GM12865 (cell line): ENCODE measurements at regions not wholly inside any gene's neighbourhood (a gene's known extent, or its start where the extent isn't known, plus 50 kb on each side); places are given as distances from the start of the nearest gene placed in this dataset.

Source experiments
- DNase-seq: peaks from one replicate; pipeline ENCODE4 v3.0.0; 2010; ENCODE audit warnings: low read depth
- H3K4me3 ChIP-seq: 2 replicates; pipeline ENCODE4 v1.5.1; 2011; ENCODE audit warnings: mild to moderate bottlenecking, low read depth, low read length, control low read depth
- TF ChIP-seq, protein P1 (sequence below): IDR thresholded peaks from 2 replicates; pipeline ENCODE4 v1.5.1; 2011; ENCODE audit warnings: low read length, control low read depth, low read depth, inconsistent platforms; ENCODE audit not compliant: insufficient read depth; ENCODE audit errors: missing control alignments

DNA sequence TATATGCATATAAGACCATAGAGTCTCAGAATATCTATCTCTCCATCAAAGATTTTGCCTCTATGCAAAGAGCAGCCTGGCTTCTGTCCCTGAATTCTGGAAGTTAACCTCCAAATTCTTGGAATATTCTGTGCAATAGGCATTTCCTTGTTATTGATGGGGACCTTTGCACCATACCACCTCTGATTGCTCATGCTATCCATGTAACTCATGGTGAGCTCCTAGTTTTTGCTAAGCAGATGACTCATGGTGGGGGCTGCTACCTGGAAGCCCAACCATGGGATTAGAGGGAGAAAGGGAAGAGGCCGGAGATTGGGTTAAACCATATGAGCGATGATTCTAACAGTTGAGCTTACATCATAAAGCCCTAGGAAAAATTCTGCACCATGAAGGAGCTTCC lies 310.2 kb upstream of the FIGN start:
- TF ChIP-seq, protein P1, sequence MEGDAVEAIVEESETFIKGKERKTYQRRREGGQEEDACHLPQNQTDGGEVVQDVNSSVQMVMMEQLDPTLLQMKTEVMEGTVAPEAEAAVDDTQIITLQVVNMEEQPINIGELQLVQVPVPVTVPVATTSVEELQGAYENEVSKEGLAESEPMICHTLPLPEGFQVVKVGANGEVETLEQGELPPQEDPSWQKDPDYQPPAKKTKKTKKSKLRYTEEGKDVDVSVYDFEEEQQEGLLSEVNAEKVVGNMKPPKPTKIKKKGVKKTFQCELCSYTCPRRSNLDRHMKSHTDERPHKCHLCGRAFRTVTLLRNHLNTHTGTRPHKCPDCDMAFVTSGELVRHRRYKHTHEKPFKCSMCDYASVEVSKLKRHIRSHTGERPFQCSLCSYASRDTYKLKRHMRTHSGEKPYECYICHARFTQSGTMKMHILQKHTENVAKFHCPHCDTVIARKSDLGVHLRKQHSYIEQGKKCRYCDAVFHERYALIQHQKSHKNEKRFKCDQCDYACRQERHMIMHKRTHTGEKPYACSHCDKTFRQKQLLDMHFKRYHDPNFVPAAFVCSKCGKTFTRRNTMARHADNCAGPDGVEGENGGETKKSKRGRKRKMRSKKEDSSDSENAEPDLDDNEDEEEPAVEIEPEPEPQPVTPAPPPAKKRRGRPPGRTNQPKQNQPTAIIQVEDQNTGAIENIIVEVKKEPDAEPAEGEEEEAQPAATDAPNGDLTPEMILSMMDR: no peak
- H3K4me3 ChIP-seq: no peak overlapping the region
- no peak for DNase-seq

DNA sequence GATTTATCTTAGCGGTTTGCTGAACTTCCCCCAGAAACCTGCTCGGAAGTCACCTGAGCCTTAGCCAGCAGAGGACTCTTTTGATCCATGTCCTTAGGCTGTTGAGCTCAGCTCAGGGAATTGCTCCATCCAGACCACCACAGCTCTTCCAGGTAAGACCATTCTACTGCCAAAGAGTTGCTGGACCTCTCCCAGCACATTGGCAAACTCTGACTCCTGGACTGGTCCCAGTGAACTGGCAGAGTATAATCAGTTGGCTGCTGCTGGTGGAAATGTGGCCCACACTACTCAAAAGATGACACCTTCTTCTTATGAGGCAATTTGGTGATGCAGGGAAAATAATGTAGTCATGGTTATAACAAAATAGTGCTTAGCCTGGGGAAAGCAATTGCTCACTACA lies 308.8 kb upstream of the FIGN start:
- TF ChIP-seq, protein P1: no peak
- no peak for DNase-seq

DNA sequence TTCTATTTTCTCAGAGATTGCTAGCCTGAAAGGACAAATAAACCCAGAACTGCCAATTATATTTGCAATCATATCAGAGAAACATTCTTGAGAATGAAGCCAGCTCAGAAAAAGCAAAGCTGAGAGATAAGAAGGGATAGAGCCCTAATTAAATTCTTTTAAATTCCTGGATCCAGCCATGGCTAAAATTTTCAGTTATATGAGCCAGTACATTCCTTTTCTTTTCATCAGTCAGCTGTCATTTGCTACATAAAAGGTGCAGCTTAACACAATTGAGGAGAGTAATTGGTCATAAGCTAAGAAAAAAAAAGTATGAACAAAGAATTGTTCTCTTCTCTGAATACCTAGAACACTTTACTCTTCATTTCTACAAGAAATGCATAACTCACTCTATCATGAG lies 303.5 kb upstream of the FIGN start:
- H3K4me3 ChIP-seq: no peak overlapping the region
- TF ChIP-seq, protein P1: no peak
- no peak for DNase-seq

More for the DNA sequence above, 308.8 kb upstream of the FIGN start:
- no peak overlapping the region for H3K4me3 ChIP-seq

DNA sequence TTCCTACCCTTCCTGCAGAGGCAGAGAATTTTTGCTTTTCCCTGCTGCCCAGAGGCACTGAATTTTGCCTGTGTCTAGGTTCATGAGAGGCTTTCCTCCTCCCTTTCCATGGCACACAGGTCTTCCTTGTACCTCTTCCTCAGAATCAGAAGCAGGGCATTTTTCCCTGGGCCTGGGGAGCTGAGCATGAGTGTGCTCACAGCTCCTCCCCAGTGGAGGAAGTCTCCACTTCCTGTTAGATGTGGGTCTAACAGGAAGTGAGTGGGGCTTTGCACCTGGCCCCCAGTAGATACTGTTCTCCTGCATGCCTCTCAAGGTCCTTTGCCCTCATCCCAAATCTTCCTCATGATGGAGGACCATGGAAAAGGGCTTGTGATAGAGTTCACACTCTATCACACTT lies 297.2 kb upstream of the FIGN start:
- DNase-seq: peak; percentile 5
- no peak overlapping the region for H3K4me3 ChIP-seq
- TF ChIP-seq, protein P1: no peak

DNA sequence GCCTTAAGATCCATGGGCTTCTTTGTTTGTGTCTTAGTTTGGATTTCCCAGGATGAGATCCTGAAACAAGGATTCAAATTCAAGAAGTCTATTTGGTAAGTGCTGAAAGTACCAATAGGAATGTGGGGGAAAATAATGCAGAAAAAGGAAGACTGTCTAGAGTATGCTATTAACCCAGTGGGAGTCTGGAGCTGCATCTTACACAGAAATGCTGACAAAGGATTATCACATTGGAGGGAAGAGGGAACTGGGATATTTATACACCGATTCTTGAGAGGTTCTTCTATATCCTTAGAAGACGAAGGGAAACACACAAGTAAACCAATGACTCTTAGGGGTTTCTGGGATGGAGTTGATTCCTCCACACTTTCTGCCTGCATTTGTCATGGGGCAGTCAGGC lies 294.8 kb upstream of the FIGN start:
- TF ChIP-seq, protein P1: no peak

DNA sequence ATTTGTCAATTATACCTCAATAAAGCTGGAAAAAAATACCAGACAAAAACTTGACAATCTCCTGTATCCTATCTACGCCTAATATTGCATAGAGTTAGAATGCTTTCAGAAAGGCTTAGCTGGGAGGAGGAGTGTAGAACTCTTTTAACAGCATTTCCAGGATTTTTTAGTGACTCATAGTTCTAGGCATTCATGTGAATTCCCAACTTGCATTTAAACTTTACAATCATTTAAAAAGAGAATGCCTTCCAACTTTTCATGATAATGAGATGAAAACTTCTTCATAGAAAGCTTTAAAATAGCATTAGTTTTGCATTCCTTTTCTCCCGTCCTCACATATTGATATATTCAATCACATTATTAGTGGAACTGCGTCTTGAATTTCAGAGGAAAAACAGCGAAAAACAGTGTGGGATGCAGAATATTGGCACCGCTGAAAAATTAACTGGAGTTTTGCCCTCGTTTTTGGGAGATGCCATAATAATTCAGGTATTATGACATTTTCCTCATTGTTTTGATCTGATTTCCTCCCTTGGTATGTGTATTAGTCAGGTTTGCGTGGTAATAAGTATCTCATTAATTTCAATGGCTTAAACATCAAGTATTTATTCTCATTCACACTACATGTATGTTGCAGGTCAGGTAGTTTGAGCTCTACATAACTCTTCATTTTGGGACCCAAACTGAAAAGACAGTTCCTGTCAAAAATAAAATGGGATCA lies 293.2 kb upstream of the FIGN start:
- TF ChIP-seq, protein P1: no peak
- no peak for DNase-seq
- no peak overlapping the region for H3K4me3 ChIP-seq

More for the DNA sequence above, 294.8 kb upstream of the FIGN start:
- no peak overlapping the region for H3K4me3 ChIP-seq
- DNase-seq: no peak

DNA sequence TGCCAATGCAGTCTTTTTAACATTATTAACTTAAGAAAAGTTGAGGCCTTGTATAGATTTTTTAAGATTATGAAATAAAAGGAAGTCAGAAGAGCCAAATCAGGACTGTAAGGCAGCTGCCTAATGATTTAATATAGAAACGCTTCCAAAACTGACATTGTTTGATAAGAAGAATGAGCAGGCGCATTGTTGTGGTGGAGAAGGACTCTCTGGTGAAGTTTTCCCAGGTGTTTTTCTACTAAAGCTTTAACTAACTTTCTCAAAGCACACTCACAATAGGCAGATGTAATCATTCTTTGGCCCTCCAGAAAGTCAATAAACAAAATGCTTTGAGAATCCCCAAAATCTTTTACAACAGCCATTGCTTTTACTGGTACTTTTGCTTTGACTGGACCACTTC lies 288.6 kb upstream of the FIGN start:
- TF ChIP-seq, protein P1: no peak
- DNase-seq: no peak
- no peak overlapping the region for H3K4me3 ChIP-seq
